ENCODE measurements at regions not wholly inside any gene's neighbourhood (a gene's known extent, or its start where the extent isn't known, plus 50 kb on each side); places are given as distances from the start of the nearest gene placed in this dataset.

DNA sequence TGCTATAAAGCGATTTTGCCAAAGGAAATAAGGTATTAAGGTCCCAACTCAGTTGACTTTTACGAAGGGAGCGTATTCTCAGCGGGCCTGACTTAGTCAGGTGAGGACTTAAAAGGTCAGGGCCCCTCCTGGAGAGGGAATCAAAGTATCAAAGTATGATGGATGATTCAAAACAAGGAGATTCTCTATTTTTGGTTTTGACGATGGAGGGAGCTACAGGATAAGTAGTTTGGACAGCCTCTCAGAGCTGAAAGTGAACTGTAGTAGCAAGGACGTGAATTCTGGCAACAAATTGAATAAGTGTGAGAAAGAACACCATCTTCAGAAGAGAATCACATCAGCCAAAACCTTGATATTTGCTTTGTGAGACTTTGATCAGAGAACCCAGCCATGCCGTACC is 1186.5 kb downstream of the SI start:
- TF ChIP-seq, protein P1, sequence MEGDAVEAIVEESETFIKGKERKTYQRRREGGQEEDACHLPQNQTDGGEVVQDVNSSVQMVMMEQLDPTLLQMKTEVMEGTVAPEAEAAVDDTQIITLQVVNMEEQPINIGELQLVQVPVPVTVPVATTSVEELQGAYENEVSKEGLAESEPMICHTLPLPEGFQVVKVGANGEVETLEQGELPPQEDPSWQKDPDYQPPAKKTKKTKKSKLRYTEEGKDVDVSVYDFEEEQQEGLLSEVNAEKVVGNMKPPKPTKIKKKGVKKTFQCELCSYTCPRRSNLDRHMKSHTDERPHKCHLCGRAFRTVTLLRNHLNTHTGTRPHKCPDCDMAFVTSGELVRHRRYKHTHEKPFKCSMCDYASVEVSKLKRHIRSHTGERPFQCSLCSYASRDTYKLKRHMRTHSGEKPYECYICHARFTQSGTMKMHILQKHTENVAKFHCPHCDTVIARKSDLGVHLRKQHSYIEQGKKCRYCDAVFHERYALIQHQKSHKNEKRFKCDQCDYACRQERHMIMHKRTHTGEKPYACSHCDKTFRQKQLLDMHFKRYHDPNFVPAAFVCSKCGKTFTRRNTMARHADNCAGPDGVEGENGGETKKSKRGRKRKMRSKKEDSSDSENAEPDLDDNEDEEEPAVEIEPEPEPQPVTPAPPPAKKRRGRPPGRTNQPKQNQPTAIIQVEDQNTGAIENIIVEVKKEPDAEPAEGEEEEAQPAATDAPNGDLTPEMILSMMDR (IDR thresholded peaks at IDR 0.05), result no peak
- no peak for TF ChIP-seq POLR2A (IDR thresholded peaks at IDR 0.05)
